ES-I3 (cell line): ENCODE measurements at regions not wholly inside any gene's neighbourhood (a gene's known extent, or its start where the extent isn't known, plus 50 kb on each side); places are given as distances from the start of the nearest gene placed in this dataset.

ENCODE experiments used
- H3K36me3 ChIP-seq: 2 replicates; pipeline ENCODE4 v1.6.1; 2013; ENCODE audit warnings: mild to moderate bottlenecking, low read length, control low read depth, moderate library complexity; ENCODE audit not compliant: insufficient read depth
- H3K4me1 ChIP-seq: 2 replicates; pipeline ENCODE4 v1.6.1; 2013; ENCODE audit warnings: mild to moderate bottlenecking, control low read depth, low read length; ENCODE audit not compliant: insufficient read depth
- H3K9ac ChIP-seq: 2 replicates; pipeline ENCODE4 v1.6.1; 2013; ENCODE audit warnings: low read depth, mild to moderate bottlenecking, low read length, moderate library complexity
- H3K9me3 ChIP-seq: 2 replicates; pipeline ENCODE4 v1.6.1; 2013; ENCODE audit warnings: mild to moderate bottlenecking, low read length, moderate library complexity; ENCODE audit not compliant: control insufficient read depth, insufficient read depth

DNA sequence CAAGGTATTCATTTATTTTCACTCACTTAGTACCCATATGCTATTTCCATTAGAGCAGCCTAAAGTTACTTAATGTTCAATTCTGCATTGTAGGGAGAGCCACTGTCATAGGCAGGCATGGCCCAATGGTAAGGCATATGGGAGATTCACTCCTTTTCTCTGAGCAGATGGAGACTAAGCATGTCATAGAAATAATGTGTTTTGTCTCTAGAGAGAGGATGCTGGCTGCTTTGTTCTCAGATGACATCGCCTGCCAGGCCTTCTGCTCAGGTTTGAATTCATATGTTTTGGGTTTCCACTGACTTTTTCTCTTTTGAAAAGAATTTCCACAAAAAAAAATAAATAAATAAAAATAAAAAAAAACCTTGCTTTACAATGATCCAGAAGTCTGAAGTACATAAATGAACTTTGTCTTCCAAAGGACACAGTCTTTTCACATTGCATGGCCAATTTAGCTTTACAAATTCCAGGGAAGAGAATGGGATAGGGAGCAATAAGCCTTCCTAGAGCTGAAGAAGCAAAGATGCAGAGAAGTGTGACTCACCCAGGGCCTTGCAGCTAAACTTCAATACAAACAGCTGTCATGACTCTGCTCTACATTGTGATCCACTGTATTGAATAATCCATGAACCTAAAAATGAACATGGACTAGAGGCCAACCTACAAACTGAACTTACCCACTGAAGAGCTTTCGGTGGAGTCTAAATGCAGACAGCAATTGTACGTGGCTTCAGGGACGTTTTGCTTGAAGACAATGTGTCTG lies 422.5 kb downstream of the CMPK2 start:
- no peaks in the 10 kb centered on the region for H3K36me3 ChIP-seq
- no peaks in the 10 kb centered on the region for H3K4me1 ChIP-seq
- H3K9me3 ChIP-seq: no peaks in the 10 kb centered on the region
- H3K9ac ChIP-seq: no peak overlapping the region

DNA sequence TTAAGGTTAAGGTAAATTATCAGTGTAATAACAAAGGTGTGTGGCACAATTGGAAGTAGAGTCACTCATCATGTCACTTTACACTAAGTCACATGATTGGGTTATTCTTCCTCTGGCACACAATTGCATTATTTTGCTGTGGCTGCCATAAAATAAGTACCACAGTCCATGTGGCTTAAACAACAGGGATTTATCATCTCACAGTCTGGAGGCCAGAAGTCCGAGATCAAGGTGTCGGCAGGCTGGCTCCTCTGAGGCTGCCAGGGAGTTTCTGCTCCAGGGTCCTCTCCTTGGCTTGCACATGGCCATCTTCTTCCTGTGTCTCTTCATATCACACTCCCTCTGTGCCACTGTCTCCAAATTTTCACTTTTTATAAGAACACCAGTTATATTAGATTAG lies 421.2 kb downstream of the CMPK2 start:
- peaks cover 2% of the 10 kb centered on the region for H3K4me1 ChIP-seq
- H3K9ac ChIP-seq: no peak overlapping the region
- H3K9me3 ChIP-seq: no peaks in the 10 kb centered on the region
- no peaks in the 10 kb centered on the region for H3K36me3 ChIP-seq

DNA sequence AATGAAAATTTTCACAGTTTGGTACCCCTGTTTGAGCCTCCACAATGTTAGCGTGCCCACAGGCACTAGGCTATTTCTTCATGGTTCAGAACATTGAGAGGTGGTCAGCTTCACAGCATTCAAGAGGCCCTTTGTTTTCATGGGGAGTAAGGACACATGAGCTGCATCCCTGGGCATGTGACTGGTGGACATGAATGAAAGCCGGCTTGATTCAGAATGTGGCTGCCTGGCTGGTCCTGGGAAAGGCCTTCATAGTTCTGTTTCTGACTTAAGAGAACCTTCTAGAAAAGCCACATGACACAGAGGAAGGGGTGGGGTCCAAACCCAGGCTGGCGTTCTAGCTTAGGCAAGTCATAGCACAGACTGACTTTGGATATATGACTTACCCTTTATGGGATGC lies 420.6 kb downstream of the CMPK2 start:
- no peak overlapping the region for H3K9ac ChIP-seq
- no peaks in the 10 kb centered on the region for H3K36me3 ChIP-seq
- no peaks in the 10 kb centered on the region for H3K9me3 ChIP-seq
- H3K4me1 ChIP-seq: peaks cover 6% of the 10 kb centered on the region

DNA sequence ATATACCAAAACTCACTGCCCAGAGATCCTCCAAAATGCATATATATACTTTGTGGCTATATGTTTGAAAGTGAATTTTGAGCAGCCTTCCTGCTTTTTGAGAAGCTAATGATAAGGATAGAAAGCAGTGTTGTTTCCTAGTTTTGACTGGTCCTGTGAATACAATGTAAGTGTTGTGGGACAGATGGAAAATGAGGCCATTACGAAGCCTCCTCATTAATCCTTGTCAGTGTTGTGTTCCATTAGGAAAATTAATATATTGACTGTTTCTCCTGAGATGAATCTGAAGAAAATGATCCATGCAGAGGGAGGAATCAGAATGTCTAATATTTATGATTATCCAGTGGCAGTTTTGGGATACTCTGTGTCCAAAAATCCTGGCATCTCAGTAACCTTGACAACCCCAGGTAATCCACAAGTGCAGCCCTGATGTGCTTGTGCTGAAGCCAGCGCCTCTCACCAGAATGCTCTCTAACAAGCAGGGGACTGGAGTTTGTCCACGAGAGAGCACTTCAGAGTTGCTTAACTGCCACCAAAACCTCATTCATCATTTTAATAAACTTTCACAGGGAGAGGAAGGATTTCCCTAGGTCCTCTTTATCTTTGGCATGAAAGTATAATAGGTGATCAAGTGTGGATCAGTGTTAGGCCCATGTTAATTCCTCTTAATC lies 418.6 kb downstream of the CMPK2 start:
- H3K9ac ChIP-seq: no peak overlapping the region
- H3K4me1 ChIP-seq: peaks cover 6% of the 10 kb centered on the region
- H3K9me3 ChIP-seq: no peaks in the 10 kb centered on the region
- H3K36me3 ChIP-seq: no peaks in the 10 kb centered on the region

DNA sequence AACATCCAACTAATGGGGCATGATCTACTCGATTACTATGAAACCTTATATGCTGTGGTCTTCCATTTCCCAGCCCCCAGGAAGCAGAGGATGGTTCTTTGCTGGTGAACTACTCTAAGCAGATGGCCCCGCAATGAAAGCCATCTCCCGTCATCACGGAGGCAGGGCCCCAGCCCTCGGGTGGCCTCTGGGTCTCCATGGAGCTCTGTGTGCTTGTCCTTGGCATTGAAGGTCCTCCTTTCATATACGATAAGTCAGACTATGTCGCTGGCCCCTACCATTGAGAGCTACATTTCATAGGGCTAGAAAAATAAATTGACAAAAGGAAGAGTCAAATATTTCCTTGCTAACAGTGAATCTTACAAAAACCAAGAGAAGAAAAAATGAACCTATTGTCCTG lies 416.8 kb downstream of the CMPK2 start:
- Histone ChIP-seq H3K36me3 (no peaks in the 10 kb centered on the region), H3K4me1 (peaks cover 6% of the 10 kb centered on the region), H3K9me3 (no peaks in the 10 kb centered on the region), H3K9ac (no peak overlapping the region)

DNA sequence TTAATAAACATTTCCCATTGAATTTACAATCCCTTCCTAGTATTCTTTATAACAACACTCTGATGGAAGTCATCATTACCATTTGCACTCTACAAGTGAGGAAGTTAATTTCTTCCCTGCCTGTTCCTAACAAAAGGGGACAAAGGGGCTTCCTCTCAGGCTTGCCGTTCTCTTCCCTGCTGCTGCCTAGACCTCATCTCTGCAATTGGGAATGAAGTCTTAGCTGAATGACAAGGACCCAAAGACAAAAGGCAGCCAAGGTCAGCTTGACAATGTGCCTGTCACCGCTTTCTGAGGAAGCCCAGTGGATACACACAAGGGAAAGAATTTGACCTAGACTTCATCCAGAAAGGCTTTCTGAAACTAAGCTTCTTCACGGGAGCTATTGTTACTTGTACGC lies 416.4 kb downstream of the CMPK2 start:
- no peaks in the 10 kb centered on the region for H3K36me3 ChIP-seq
- no peaks in the 10 kb centered on the region for H3K9me3 ChIP-seq
- peaks cover 6% of the 10 kb centered on the region for H3K4me1 ChIP-seq
- no peak overlapping the region for H3K9ac ChIP-seq

DNA sequence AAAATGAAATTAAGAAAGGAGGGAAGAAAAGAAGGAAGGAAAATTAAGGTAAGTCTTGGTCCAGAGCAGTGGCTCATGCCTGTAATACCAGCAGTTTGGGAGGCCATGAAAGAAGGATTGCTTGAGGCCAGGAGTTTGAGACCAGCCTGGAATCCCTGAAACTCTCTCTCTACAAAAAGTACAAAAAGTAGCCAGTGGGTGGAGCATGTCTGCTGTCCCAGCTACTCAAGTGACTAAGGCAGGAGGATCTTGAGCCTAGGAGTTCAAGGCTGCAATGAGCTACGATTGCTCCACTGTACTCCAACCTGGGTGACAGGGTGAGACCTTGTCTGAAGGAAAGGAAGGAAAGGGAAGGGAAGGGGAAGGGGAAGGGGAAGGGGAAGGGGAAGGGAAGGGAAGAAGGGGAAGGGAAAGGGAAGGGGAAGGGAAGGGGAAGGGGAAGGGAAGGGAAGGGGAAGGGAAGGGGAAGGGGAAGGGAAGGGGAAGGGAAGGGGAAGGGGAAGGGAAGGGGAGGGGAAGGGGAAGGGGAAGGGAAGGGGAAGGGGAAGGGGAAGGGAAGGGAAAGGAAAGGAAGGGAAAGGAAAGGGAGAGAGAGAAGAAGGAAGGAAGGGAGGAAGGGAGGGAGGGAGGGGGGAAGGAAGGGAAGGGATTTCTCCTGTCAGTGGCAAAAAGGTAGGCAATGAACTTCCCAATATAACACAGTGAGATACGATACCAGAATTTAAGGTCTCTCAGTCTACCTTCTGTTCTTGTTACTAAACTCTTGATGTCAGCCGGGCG lies 412.8 kb downstream of the CMPK2 start:
- H3K9me3 ChIP-seq: peaks cover 3% of the 10 kb centered on the region; the same call in 1 of the 2 replicates
- H3K36me3 ChIP-seq: no peaks in the 10 kb centered on the region
- H3K4me1 ChIP-seq: peaks cover 6% of the 10 kb centered on the region
- no peak overlapping the region for H3K9ac ChIP-seq

DNA sequence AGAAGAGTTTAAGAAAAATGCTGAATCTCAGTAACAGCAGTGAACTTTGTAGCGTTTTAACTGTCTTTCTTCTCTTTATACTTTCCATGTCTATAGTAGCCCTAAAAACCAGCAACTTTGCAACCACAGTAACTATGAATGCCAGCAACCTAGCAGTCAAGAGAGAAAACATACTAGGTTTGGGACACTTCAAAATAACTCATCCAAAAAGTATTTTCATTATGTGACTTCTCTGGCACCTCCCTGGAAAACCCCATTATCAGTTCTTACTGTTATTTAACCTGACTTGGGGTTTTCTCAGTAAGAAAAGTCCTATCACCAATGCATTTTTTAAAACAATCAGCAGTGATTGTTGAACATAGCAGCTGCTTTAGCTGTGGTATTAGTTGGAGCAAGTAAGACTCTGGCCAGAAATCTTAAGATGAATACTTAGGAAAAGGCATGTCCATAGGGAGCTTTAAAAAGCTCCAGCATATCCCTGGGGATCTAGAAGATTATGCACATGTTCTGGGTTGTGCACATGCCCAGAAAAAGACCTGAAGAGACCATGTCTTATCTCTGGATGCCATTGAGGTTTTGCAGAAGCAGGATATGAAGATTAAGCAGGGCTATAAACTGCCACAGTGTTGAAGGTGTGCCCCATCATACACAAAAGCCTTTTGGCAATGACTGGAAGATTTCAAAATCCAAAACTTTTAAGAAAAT lies 411.3 kb downstream of the CMPK2 start:
- peaks cover 5% of the 10 kb centered on the region for H3K4me1 ChIP-seq
- H3K36me3 ChIP-seq: no peaks in the 10 kb centered on the region
- no peak overlapping the region for H3K9ac ChIP-seq
- peaks cover 3% of the 10 kb centered on the region; the same call in 1 of the 2 replicates for H3K9me3 ChIP-seq

DNA sequence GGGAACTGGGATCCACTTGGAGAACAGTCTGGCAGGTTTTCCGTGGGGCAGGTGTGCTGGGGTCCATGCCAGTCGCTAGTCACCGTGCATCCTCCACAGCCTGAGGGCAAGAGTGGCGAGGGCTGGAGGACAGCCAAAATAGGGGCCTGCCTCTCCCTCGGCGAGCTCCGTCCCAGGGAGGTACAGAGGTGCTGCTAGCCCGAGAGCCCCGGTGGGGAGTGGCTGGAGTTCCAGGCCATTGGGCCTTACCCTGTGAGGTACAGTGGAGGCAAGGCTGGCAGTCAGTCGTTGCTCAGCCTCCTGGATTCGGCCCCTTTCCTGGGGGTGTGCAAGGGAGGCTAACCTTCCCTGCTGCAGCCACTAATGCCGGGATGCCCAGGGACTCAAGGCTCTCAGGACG lies 406.6 kb downstream of the CMPK2 start:
- Histone ChIP-seq H3K36me3 (no peaks in the 10 kb centered on the region), H3K9ac (no peak overlapping the region), H3K4me1 (no peaks in the 10 kb centered on the region)

DNA sequence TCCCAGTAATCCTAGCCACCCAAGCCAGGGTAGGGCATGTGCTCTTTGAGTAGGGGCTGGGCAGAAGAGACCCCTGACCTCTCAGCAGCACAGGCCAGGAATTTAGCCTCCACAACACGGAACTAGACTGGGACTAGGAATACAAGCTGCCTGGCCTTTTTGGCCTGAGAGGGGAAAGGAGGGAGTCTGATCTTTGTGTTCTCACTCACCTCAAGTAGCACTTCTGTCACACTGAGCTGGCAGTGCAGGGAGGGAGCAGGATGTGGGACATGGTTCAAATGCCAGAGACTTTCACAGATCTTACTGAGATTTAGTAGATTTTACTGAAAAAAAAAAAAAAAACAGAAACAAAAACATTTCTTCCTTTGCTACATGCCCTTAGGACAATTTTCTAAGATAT lies 395.2 kb downstream of the CMPK2 start:
- Histone ChIP-seq H3K9me3 (no peaks in the 10 kb centered on the region), H3K4me1 (no peaks in the 10 kb centered on the region), H3K36me3 (no peaks in the 10 kb centered on the region), H3K9ac (no peak overlapping the region)

More for the DNA sequence above, 406.6 kb downstream of the CMPK2 start:
- peaks cover 3% of the 10 kb centered on the region; the same call in 1 of the 2 replicates for H3K9me3 ChIP-seq

DNA sequence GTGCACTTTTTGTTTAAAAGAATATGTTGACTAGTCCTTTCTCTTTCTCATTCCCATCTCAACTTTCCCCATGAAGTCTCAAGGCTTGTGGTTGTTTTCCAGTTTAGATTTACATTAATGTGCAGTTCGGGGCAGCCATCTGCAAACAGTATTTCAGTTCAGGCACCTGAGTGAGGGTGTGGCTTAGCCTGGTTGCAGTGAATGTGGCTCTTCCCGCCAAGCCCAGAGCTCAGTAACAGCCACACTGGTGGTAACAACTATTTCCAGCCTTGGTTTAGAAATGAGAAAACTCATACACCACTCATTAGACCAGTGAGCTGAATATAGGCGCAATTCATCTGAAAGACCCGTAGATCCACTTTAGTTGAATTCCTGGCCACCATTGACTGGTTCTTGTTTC lies 394.3 kb downstream of the CMPK2 start:
- no peaks in the 10 kb centered on the region for H3K4me1 ChIP-seq
- H3K9me3 ChIP-seq: no peaks in the 10 kb centered on the region
- no peaks in the 10 kb centered on the region for H3K36me3 ChIP-seq
- H3K9ac ChIP-seq: no peak overlapping the region

DNA sequence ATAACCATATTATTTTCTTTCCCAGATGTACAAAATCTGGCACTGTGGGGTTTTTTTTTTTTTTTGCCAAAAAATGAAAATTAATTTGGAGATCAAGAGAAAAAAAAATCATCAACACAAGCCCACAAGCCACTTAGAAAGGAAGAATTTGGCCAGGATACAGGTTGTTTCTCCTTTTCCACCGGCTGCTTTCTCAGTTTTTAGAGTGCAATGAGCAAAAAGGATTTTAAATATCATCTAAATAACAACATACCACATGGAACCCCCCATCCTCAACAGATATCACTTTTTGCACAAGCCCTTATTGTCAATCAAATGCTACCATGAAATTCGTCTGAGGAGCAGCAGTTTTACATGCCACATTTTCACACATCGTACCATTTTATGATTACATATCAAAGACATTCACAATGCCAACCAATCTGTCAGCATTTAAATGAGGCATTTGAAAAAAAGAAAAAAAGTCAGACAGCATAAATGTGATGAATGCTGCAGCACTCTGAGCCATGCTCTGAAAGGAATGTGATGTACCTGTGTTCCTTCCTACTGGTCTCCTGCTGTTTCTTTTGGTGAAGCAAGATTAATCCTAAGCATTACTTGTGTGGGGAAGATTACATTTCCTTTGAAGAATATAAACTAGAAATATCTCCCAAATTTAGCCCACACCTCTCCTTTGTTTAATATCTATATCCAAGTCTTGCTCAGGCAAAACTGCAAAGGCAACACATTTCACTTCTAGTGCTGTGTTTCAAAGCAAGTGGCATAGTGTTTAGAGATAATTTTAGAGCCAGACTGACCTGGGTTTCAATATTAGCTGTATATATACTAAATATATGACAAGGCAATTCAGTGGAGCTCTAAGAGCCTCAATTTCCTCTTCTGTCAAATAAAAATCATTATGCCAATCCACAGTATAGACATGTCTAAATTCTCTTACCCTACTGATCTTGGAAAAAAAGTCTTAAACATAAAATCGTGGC lies 391.3 kb downstream of the CMPK2 start:
- Histone ChIP-seq H3K9me3 (no peaks in the 10 kb centered on the region), H3K4me1 (no peaks in the 10 kb centered on the region), H3K36me3 (no peaks in the 10 kb centered on the region), H3K9ac (no peak overlapping the region)

DNA sequence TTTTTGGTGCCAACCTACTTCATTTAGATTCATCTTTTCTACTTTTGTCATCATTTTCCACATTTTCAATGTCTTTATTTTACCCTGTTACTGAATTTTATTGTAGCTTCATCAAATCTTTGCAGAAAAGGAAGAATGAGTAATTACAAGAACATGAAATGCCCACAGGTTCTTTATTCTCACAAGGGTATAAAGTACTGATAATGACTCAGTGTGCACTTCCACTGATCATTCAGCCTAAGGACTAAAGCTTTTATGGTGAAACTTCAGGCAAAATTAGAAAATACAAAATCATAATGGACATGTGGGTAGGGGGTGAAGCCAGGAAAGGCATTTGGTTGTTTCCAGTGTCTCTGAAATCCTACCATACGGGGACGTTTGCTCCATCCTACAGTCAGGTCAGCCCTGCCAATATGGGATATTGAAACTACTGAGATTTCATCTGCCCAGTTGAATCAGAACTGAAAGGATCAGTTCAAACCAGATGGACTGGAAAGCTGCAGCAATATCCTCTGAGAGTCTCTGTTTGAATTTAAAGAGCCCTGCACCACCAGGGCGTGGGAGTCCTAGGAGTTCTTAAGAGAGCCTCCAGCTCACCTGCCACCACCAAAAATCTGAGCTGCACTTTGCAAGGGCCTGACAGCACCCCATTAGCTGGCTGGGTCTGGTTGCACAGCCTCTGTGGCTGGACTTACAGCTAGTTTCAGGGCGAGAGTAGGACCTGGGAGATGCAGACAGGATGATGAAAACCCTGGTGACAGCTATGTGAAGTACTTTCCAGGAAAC lies 390.4 kb downstream of the CMPK2 start:
- no peaks in the 10 kb centered on the region for H3K4me1 ChIP-seq
- H3K9ac ChIP-seq: no peak overlapping the region
- H3K9me3 ChIP-seq: no peaks in the 10 kb centered on the region
- no peaks in the 10 kb centered on the region for H3K36me3 ChIP-seq
